ENCODE measurements at regions not wholly inside any gene's neighbourhood (a gene's known extent, or its start where the extent isn't known, plus 50 kb on each side); places are given as distances from the start of the nearest gene placed in this dataset.
"Not testable (repeated sequence)": the region's sequence is repeated elsewhere in the genome, so short reads cannot be mapped to it uniquely, and the experiment has no call there.

DNA sequence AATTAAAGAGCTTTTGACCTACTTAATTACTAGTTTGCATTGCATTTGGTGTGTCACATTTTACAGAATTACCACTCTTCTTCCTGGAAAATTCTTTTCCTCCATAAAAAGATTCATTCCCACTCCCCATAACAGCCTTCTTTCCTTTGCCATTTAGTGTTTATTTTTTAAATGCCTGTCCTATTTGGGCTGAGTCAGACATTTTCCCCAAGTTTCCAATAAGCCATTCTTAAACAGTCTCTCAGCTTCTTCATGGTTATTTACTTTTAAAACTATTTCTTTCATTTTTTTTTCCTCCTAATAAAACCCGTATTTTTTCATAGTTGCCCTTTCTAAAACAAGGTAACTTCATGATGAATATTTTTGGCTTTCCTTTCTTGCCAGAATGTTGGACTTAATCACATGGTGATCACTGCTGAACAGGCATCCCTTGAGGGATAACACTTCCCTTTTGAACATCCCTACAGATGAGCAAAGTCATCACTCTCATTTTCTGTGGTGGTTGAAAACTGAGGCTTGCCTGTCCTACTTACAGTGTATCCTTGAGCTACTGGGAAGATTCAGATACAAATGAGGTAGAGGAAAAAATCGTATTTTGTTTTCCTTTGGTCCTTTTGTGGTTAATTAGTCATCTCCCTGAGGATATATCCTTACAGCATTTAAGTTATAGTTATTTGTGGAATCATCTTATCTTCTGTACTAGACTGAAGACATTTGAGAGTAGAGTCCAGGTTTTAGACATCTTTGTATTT, 520.5 kb upstream of the NR3C2 start:
- FAIRE-seq = no peak
- peak; percentile 4 for DNase-seq (ENCODE audit: low spot score)

DNA sequence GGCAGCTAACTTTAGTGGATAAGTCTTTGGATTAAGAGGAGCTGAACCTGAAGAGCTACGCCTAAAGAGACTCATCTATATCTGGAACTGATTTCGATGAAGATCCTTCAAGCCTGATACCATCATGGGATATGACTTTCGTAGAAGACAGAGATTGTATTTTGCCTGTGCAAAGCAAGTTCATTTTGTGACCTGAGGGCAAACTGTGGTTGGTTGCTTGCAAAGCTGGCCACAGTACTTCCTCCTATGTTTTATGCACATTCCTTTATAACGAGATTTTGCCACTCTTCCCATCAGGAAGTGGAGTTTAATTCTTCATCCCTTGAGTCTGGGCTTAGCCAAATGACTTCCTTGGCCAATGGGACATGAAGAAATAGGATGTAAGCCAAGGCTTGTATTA, 519.3 kb upstream of the NR3C2 start:
- FAIRE-seq = no peak
- DNase-seq (ENCODE audit: low spot score) = no peak

DNA sequence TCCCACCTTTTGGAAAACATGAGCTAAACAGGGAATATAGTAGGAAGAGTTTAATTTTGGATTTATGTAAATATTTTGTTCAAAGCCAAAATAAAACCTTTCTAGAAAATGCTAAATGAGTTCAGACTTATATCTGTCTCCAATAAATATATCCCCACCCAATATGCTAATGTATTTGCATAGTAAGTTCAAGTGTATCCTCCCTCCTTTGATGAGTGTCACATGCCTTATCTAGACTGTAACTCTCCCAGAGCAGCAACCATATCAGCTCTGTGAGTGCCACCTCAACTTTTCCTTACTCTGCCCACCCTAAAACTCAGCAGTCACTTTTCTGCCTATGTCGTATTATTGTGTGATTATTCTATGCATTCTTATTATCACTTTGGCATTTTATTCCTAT, 516.1 kb upstream of the NR3C2 start:
- no peak for FAIRE-seq
- no peak for DNase-seq (ENCODE audit: low spot score)

DNA sequence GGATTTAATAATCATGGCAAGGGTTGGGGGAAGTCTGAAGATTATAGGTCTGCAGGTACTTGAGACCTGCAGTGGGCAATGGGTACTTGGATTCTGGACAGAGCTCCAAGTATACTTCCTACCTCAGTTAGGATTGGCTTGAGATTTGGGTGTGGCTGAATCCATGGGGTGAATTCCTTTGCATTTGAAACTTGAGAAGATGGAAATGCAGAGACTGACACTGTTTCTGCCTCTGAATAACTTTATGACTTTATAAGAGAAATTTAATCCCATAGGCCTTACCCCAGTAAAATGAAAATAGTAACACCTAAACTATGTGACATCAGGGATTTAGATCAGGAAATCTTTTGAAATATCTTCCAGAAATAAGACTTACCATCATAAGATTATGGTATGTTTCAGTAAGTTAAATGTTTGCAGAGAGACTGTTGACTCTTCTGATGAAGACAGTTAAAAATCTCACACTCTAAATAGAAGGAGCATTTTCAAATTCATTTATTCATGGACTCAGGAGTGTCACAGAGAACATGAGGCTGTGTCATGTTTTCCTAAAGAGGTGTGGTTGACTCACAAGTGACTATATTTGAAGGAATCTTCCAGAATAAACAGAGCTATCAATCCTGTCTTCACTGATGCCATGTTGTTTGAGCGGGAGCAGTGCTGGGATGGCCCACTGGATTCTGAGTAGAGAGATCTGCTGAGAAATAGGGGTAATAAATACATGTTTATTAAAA, 513.5 kb upstream of the NR3C2 start:
- DNase-seq (ENCODE audit: low spot score) = no peak

DNA sequence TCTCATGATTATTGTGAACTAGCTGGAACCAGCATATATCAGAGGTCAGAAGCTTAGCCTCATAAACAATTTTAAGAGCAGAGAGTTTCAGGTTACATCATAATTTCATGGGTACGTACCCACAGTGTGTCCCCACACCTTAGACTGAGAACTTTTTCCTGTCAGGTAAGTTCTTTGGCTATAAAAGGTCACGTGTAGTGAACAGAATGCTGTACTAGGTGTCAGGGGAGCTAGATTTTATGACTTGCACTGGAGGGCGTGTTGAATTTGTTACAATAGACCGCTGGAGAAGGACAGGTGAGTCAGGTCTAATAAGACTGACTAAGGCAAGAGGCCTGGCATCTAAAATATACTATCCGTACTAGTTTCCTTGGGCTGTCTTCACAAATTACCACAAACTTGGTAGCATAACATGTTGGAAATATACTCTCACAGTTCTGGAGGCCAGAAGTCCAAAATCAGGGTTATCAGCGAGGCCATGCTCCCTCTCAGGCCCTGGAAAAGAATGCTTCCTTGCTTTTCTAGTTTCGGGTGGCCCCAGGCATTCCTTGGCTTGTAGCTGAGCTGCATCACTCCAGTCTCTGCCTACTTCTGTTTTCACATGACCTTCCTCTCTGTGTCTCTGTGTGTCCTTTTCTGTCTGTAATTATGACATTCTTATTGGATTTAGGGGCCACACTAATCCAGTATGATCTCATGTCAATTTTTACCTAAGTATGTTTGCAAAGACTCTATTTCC, 512.0 kb upstream of the NR3C2 start:
- no peak for DNase-seq (ENCODE audit: low spot score)

More for the DNA sequence above, 513.5 kb upstream of the NR3C2 start:
- no peak for FAIRE-seq

DNA sequence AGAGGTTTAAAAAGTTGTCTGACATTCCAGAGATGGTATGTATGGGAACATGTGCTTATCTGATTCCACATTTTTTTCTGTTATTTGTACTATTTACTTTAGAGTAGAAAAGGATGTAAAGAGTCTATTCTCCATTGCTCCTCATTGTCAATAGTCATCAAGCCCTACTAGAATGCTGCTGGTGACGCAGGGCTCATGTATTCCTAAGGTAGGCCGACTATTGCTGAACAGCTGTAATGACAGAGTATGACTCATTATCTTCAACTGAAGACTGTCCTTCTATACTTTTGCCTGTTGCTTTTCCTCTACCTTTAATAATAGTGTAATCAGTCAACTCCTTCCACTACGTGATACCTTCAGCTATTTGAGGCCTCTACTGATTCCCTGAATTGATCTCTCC, 509.1 kb upstream of the NR3C2 start:
- no peak for DNase-seq (ENCODE audit: low spot score)
- no peak for FAIRE-seq

More for the DNA sequence above, 512.0 kb upstream of the NR3C2 start:
- FAIRE-seq = no peak

DNA sequence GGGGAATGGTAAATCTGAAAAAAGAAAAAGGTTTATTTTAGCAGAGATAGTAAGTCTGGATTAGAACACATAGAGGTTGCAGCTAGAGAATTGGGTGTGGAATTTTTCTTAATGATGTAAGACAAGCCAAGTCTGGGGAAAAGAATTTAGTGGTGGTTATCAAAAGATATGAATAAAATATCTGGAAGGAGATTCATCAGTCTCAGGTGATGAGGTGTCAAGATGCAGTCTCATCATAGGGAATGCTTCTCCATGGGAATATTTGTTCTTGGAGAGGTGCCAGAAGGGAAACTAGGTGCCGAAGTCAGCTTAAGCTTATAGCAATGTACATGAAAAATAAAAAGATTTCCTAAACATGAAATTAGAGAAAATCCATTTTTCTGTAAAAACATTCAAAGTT, 504.1 kb upstream of the NR3C2 start:
- FAIRE-seq (no peak), DNase-seq (ENCODE audit: low spot score) (no peak)

DNA sequence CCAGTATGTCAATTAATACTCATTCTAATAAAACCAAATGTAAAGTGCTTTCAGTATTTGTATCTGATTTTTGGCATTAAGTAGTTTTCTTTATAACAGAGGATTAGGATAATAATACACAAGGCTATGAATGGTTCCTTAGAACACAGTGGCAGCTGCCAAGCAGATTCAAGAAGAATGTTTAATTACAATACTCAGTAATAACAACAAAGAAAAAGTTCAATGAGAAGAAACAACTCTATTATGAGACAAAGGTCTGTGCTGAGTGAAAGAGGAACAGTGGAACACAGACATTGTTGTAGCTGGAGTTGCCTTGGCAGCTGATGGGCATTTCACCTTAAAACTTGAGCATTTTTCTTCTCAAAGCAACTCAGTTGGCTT, 502.6 kb upstream of the NR3C2 start:
- DNase-seq (ENCODE audit: low spot score) (no peak), FAIRE-seq (no peak)

DNA sequence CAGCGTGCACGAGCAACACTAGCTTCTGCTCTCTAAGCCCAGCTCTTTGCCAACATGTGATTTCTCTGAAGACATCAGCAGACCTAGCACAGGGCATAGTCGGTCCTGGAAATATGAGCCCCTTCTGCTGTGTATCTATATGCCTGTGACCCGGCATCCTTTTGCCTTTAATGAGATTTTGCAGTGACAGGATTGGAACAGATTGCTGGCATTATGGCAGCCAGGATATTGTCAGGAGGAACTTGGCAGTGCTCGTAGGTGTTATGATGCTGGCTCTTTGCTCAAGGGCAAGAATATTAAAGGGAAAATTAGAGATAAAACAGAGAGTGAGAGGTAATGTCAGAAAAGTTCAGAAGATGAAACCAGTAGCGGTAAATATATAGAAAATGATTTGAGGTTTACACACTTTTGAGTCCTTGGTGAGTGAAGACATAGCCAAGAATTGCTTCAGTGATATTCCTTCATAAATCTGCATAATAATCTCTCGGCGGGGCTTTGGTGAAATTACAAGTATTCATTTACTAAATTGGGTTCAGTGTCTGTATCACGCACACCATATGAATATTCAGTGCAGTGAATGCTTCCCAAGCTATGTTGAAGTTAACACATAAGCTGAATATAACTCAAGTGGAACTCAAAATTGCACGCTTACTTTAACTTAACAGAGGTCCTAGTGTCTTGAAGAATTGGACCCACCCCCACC, 502.1 kb upstream of the NR3C2 start:
- DNase-seq (ENCODE audit: low spot score) (no peak), FAIRE-seq (no peak)

DNA sequence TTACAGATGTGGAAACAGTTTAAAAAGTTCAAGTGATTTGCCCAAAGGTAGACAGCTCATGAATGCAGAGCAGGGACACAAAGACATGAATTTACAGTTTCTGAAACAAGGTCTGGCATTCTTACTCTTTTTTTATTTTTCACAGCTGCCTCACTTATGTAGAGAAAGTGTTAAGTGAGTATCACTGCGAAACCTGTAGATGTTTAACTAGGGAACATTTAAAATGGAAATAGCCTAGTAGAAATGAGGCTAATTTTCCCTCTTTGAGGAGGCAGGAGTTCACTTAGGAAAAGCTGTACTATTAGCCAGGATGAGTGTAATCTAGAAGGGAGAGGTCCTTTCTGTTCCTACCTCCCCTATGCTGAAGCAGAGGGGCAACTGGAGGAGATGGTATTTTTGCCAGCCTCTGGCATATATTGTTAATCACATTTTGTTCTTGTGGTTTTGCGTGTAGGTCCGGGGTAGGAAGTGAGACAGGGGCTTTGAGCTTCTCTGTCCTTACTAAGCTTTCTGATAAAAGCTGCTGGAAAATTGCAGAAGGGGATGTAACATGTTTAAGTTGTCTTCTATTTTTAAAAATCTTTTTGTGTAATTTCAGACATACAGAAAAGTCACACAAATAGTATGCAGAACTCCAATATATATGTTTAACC, 492.8 kb upstream of the NR3C2 start:
- DNase-seq (ENCODE audit: low spot score) (no peak), FAIRE-seq (no peak)

DNA sequence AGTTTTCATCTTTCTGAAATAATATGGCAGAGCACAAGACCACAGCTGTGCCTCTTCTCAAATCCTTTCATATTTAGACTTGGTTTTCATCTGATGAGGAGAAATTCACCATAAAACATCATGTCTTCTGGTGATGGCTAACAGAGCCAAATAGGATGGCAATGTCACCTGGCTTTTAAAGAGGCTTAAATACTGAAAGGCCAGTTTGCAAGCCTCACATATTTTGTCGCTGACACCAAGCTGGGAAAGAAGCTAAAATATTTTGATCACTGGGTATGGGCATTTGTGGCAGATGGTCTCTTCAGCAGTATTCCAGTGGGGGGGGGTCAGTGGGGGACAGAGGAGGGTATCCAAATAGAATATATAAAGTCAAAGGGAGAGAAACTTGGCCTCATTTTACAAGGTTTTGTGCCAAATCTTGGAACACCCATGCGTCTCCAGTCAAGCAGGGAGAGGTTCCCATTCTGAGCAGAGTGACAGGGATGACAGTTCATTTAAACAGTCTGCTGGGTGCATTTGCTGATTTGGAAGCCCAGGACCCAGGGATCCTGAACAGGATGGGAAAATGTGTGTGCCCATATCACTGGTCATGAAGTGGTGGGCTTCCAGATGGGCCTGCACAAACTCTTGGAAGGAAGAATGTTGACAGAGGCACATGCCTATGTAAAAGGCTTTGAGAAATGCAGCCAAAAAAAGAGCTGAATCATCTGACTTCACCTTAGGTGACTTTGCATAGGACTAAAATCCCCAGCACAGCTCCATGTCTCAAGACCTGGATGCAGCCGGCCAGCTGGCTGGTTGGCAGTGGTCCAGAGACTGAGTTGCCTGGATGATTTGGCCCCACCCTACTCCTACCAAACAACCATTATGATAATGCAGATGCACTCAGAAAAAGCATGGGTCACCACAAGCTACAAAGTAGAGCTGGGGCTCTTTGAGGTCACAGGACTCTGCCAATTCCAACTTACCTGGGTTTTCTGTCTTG, 484.4 kb upstream of the NR3C2 start:
- DNase-seq (ENCODE audit: low spot score) (peak; percentile 3), FAIRE-seq (no peak)

DNA sequence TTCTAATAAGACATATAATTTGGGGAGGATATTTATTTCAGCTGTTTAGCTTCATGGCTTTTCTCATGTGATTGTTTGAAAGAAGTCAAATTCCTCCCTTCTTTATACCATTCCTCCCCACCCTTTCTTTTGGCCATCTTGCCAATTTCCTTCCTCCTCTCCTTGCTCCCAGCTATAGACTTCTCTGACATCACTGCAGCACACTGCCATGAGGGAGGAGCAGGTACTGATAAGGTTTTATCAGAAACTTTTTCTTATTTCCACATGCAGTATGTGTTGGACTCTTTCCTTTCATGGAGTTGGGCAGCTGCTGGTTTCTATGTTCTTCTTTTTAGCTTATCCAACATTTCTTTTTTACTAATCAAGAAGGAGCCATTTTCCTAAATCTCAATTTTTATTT, 481.7 kb upstream of the NR3C2 start:
- DNase-seq (ENCODE audit: low spot score) (no peak), FAIRE-seq (no peak)

DNA sequence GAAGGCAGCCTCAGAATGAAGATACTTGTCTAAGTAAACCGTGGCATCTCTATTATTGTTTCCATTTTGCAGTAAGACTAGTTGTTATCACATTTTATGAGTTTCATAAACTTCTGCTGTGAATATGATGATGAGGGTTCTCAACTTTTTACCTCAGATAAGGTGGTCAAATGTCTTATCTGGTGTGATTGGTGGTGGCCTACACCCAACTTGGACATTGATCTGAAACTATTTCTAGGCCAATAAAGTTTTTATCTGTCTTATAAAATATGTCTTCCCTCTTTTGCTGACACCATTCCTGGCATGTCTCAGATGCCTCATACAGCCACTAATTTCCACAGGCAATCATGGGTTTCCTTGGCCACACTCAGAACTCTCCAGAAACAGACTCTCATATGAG, 480.3 kb upstream of the NR3C2 start:
- DNase-seq (ENCODE audit: low spot score) = no peak
- FAIRE-seq = no peak

DNA sequence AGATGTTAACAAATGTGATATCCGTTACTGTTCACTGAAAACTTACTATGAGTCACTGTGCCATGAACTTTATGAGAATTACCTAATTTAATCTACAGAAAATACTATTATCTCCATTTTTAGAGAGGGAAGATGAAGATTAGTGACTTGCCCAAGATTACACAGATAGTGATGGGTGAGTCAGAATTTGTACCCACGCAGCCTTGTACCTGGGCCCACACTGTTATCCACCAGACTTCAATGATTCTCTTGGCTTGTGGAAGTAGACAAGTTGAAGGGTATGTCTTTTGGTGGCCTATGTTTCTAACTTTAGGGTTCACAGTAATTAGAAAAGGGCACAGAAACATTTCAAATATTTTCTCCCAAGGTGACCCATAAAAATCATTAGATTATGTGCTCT, 472.5 kb upstream of the NR3C2 start:
- DNase-seq (ENCODE audit: low spot score) (no peak), FAIRE-seq (no peak)

DNA sequence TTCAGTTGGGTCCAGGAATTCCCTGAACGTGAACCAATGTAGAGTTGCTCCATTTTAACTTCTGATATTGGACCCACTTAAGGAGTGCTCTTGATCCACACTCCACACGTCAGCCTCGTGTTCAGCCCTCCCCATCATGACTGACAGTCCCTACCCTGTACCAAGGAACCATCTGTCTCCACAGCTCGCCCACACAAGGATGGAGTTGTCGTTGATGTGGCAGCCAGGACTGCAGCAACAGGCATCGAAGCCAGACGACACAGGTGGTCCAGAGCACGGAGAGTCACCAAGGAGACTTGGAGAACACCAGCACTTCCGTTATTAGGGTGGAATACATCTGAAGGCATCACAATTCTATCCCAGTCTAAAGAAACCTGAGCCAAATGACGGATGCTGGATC, 472.1 kb upstream of the NR3C2 start:
- no peak for DNase-seq (ENCODE audit: low spot score)
- FAIRE-seq = no peak

DNA sequence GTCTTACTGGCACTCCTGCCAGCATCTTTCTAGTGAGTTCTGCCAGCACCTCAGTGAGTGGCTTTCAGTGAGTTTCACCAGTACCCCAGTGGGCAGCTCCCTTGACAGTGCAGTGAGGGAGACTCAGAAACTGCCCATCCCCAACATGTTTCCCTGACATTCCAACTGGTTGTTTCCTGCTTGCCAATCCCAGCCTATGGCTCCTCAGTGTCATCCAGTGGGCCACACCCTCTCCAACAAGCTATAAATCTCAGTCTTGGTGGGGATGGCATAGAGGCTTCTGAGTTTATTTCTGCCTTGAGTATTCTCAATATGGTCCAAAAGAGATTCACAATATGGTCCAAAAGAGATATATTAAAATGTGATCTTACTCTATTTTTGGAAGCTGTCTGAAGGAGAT, 461.2 kb upstream of the NR3C2 start:
- no peak for DNase-seq (ENCODE audit: low spot score)
- no peak for FAIRE-seq

DNA sequence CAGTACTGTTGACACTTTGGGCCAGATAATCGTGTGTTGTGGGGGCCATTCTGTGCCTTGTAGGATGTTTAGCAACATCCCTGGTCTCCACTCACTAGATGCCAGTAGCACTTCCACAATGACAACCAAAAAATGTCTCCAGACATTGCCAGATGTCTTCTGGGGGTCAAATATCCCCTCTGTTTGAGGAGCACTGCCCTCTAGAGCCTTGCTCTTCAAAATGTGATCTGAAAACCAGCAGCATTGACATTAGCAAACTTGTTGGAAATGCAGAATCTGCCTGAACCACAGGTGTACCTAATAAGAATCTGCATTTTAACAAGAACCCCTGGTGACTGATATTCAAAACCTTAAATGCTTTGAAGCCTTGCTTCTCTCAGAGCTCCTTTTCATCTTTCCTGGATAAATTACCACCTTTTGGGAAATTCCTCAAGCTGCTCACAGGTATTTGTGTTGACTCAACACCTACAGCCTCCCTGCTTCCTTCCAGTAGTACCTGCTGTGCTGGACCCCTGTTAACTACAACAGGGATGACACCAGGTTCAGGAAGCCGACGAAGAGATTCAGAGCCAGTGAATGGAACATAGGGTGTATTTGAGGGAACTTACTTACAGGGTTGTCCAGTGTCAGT, 459.0 kb upstream of the NR3C2 start:
- no peak for FAIRE-seq

DNA sequence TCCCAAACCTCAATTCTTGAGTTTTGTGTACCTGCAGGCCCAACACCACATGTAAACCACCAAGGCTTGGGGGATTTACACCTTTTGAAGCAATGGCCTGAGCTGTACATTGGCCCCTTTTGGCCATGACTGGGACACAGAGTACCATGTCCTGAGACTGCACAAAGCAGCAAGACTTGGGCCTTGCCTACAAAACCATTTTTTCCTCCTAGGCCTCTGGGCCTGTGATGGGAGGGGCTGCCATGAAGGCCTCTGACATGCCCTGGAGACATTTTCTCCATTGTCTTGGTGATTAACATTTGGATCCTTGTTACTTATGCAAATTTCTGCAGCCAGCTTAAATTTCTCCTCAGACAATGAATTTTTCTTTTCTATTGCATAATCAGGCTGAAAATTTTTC, 455.9 kb upstream of the NR3C2 start:
- not testable (repeated sequence) for DNase-seq (ENCODE audit: low spot score); FAIRE-seq

More for the DNA sequence above, 459.0 kb upstream of the NR3C2 start:
- DNase-seq (ENCODE audit: low spot score) = no peak

DNA sequence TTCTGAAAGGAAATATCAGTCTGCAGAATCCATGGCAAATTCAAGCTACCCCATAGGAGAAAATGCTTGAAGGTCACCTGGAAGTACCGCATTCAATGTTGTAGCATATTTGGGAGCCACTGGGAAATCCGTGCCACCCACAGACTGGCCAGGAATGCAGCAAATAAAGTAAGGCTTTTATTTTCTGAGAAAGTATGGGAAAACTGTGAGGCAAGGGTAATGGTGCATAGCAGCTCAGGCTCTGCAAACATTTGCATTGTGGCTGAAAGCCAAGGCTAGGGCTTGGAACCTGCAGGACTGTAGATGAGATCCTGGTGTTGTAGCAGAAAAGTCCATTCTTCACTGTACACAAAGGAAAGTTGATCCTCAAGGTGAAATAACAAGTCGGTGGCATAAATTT, 450.9 kb upstream of the NR3C2 start:
- no peak for DNase-seq (ENCODE audit: low spot score)
- no peak for FAIRE-seq

DNA sequence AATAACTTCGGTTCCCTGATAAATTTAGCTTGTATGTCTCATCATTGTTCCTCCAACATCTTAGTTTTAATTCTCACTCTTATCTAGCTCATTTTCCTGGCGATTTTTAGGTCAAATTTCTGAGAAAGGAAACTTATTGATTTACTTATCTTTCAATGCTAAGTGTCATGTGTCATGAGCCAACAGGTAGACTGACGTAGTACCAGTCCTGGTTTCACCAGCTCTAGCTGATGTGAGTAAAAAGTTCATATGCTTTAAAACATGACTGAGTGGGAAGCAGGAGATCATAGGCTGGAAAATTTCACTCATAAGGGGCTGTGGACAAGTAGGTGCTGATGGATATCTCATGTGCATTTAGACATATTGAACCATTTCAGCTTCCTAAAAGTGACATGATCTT, 441.7 kb upstream of the NR3C2 start:
- FAIRE-seq (no peak), DNase-seq (ENCODE audit: low spot score) (no peak)

Data from urothelium cell line (cell line).